Body of pancreas (tissue), 4 donors: ENCODE measurements at regions not wholly inside any gene's neighbourhood (a gene's known extent, or its start where the extent isn't known, plus 50 kb on each side); places are given as distances from the start of the nearest gene placed in this dataset.

Source experiments
- ATAC-seq: fragments of 150-250 bp; one replicate; pipeline ENCODE4 v1.9.1; 2016
- DNase-seq, 4 donors: peaks; one replicate each; pipeline ENCODE4 v3.0.0-alpha.2; 2019
- H3K27ac ChIP-seq, 4 donors: fragments of 200-600 bp; sonication (generic); 1 replicate in 3 of 4; 2 replicates in 1 of 4; pipeline versions ENCODE4 v1.5.1 to v1.6.1; 2016 to 2019; ENCODE audit warnings: mild to moderate bottlenecking in 1 of 4, mixed read lengths in 1 of 4, moderate library complexity in 1 of 4
- H3K27me3 ChIP-seq, 2 donors: fragments of 200-600 bp; sonication (generic); one replicate each; pipeline ENCODE4 v1.6.0; 2016; ENCODE audit warnings: mild to moderate bottlenecking in 1 of 2
- H3K36me3 ChIP-seq, 2 donors: fragments of 200-600 bp; sonication (generic); replicated peaks in 1 of 2; 2 replicates each; pipeline ENCODE4 v1.5.1; 2016; ENCODE audit warnings: low read depth in 2 of 2; ENCODE audit not compliant: insufficient read depth in 1 of 2
- H3K4me1 ChIP-seq: fragments of 200-600 bp; sonication (generic); one replicate; pipeline ENCODE4 v1.6.0; 2016
- H3K4me3 ChIP-seq, 2 donors: fragments of 200-600 bp; sonication (generic); 1 replicate in 1 of 2; 2 replicates in 1 of 2; pipeline ENCODE4 v1.5.1; 2016 to 2019
- H3K9me3 ChIP-seq, 3 donors: fragments of 200-600 bp; sonication (generic); 1 replicate in 2 of 3; 2 replicates in 1 of 3; pipeline ENCODE4 v1.5.1; 2016
- CTCF ChIP-seq, 7 experiments: fragments of 450-650 bp in 4 of 7; fragments of 200-600 bp in 3 of 7; sonication (generic) in 3 of 7; IDR thresholded peaks; one replicate each; pipeline ENCODE4 v1.5.1; 2016 to 2019; ENCODE audit warnings: antibody characterized with exemption in 7 of 7
- POLR2A ChIP-seq, 3 donors: fragments of 450-650 bp; IDR thresholded peaks; one replicate each; pipeline ENCODE4 v1.6.1; 2016; ENCODE audit warnings: antibody characterized with exemption in 3 of 3, mild to moderate bottlenecking in 2 of 3
- WGBS, 2 donors: methylation state at CpG; one replicate each; pipeline ENCODE4 v1.1.5; 2017; 5-methylcytosine and 5-hydroxymethylcytosine counted together
- intact Hi-C: fragments of 100-400 bp; cut with DNase I; formaldehyde crosslinking; loops from one replicate; pipeline ENCODE4 v1.15.1; 2023

GRCh38 chr2:7407906-7408680 is 490.9 kb downstream of the RNF144A start:
- intact Hi-C loops: no loop called here
- Histone ChIP-seq H3K27ac (no peak overlapping the region), H3K27me3 (no peaks in the 10 kb centered on the region), H3K4me3 (no peak overlapping the region), H3K36me3 (no peaks in the 10 kb centered on the region), H3K9me3 (no peaks in the 10 kb centered on the region), H3K4me1 (no peaks in the 10 kb centered on the region)
- ATAC-seq (no peak), DNase-seq (no peak)
- WGBS, 2 donors: 95 to 96% methylated on average over 6 of the region's 6 CpGs
- no peak for TF ChIP-seq CTCF (IDR thresholded peaks at IDR 0.05)
- TF ChIP-seq POLR2A (IDR thresholded peaks at IDR 0.05): no peak

- ATAC-seq: no peak
- Histone ChIP-seq H3K9me3 (no peaks in the 10 kb centered on the region), H3K27me3 (no peaks in the 10 kb centered on the region), H3K36me3 (no peaks in the 10 kb centered on the region), H3K27ac (no peak overlapping the region), H3K4me3 (no peak overlapping the region), H3K4me1 (no peaks in the 10 kb centered on the region)
- intact Hi-C loops: no loop called here
- TF ChIP-seq POLR2A (IDR thresholded peaks at IDR 0.05) (no peak), CTCF (IDR thresholded peaks at IDR 0.05) (no peak)
- DNase-seq: no peak
These were observed 494.5 kb downstream of the RNF144A start for GRCh38 chr2:7411691-7412090.

- no peaks in the 10 kb centered on the region for H3K9me3 ChIP-seq
- H3K4me3 ChIP-seq: no peak overlapping the region
- DNase-seq (peak; percentile 21 to 34 (median 26)), ATAC-seq (peak; percentile 87)
- intact Hi-C loops: no loop called here
- no peaks in the 10 kb centered on the region for H3K27me3 ChIP-seq
- peak overlapping the region in 3 of 4 donors; percentile 18 to 54 (median 26) for H3K27ac ChIP-seq
- TF ChIP-seq POLR2A (IDR thresholded peaks at IDR 0.05) (no peak), CTCF (IDR thresholded peaks at IDR 0.05) (no peak)
- 46 to 47% methylated on average over 2 of the region's 2 CpGs for WGBS, 2 donors
- peaks cover 23% of the 10 kb centered on the region for H3K4me1 ChIP-seq
- no peaks in the 10 kb centered on the region for H3K36me3 ChIP-seq
These were observed 500.9 kb downstream of the RNF144A start for GRCh38 chr2:7417845-7418742.

- WGBS, 2 donors: 71 to 100% methylated on average over 1 of the region's 1 CpG
- intact Hi-C loops: no loop called here
- no peak overlapping the region for H3K4me3 ChIP-seq
These were observed 502.0 kb downstream of the RNF144A start for GRCh38 chr2:7419186-7419585.

More at GRCh38 chr2:7419186-7419585, 502.0 kb downstream of the RNF144A start:
- peaks cover 23% of the 10 kb centered on the region for H3K4me1 ChIP-seq
- H3K27ac ChIP-seq: no peak overlapping the region
- DNase-seq (no peak), ATAC-seq (no peak)
- H3K9me3 ChIP-seq: no peaks in the 10 kb centered on the region
- H3K36me3 ChIP-seq: no peaks in the 10 kb centered on the region
- no peaks in the 10 kb centered on the region for H3K27me3 ChIP-seq
- TF ChIP-seq POLR2A (IDR thresholded peaks at IDR 0.05): no peak
- no peak for TF ChIP-seq CTCF (IDR thresholded peaks at IDR 0.05)
